ENCODE measurements at regions not wholly inside any gene's neighbourhood (a gene's known extent, or its start where the extent isn't known, plus 50 kb on each side); places are given as distances from the start of the nearest gene placed in this dataset.

DNA sequence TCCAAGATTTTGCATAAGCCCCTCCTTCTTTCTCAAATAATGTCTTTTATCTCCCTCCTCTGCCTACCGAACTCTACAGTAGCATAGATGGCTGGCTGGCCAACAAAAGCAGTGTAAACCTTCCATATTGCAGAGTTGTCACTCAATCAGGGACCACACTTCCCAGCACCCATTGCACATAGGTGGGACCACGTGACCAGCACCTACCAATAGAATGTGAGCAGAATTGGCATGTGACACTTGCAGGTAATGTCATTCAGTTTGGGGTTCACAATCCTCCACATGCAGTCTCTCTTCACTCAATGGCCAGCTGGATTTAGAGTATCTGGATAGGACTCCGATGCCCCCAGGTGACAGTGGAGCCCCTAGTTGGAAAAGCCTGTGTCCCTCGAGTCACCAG is 190.3 kb upstream of the CRY1 start:
- no peak for DNase-seq

- no peak for DNase-seq
These were observed 191.3 kb upstream of the CRY1 start for GRCh38 chr12:107284692-107285091.

GRCh38 chr12:107287436-107288413 is 194.4 kb upstream of the CRY1 start:
- DNase-seq = no peak

DNA sequence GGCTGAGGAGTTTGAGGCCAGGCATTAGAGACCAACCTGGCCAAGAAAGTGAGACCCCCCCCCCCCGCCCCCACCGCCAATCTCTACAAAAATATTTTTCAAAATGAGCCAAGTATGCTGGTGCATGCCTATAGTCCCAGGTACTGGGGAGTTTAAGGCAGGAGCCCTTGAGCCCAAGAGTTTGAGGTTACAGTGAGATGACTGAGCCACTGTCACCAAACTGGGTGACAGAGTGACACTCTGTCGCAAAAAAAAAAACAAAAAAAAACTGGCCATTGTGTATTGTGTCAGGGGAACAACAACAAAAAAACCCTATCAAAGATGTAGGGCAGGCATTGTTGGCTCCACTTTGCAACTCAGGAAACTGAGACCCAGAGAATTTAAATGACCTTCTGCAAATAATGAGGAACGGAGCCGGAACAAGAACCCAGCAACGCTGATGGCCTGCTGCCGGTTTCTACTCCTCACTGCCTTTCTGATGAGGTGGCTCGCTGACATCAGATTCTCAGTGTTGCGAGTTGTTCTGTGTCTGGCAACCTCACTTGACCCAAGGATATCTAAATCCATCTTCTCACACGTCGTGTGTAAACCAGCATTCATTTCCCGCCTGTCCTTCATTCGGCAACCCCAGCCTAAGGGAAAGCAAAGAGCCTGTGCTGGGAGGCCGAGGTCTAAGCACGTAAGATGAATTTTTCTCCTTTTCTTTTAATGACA is 195.2 kb upstream of the CRY1 start:
- no peak for DNase-seq

- DNase-seq = no peak
These were observed 197.7 kb upstream of the CRY1 start for GRCh38 chr12:107291018-107291417.

- DNase-seq = no peak
These were observed 203.3 kb upstream of the CRY1 start for GRCh38 chr12:107296681-107297089.

- DNase-seq = no peak
These were observed 209.4 kb upstream of the CRY1 start for GRCh38 chr12:107302649-107303341.

DNA sequence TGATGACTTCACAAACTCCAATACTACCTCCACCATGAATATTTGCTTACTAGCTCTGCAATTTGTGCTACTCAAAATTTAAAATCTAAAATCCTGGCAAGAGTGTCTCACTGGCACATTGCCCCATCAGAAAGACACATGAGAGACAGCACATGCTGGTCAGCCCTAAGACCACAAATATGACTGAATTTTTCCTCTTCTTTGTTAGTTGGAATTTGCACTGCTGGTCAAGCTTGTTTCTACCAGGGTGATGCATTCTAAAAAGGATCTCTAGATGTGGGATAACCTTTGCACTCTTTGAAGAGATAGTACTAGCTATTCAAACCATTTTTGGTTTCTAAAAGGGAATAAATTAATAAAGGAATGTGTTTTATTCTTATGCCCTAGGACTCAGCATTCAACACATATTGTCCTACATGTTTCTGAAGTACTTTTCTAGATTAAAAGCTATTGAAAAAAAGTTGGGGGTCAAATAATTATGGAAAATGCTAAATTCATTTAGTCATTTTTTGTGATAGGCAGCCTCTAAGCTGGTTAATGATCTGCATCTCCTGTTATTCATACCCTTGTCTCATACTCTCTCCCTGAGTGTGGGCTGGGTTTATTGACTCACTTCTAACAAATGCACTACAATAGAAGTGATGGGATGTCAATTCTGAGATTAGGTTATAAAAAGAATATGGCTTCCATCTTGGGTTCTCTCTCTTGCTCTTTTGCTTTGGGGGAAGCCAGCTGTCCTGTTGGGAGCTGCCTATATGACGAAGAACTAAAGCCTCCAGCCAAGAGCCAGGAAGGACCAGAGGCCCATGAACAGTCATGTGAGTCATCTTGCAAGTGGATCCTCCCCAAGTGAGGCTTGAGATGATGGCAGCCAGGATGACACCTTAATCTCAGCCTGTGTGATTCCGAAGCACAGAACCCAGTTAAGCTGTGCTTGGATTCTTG is 211.5 kb upstream of the CRY1 start:
- no peak for DNase-seq

- DNase-seq = no peak
These were observed 212.9 kb upstream of the CRY1 start for GRCh38 chr12:107306141-107306659.

GRCh38 chr12:107308310-107308709 is 215.0 kb upstream of the CRY1 start:
- DNase-seq = no peak

DNA sequence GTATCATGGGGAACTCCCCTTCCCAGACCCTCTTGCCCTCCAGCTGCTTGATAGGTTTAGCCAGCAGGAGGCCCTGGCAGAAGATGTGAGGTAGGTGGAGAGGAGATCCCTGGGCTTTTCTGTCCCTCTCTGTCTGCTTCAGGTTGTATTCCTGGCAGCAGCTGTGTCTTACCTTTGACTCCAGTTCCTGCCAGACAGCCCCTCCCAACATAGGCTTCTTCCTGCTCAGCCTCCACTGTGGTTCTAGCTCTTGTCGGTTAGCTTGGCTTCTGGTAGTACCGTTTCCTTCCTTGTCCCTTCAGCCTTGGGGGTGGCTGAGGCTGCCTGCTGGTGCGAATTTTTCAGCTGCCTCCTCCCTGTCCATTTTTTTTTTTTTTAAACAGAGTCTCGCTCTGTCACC is 215.7 kb upstream of the CRY1 start:
- DNase-seq = no peak

DNA sequence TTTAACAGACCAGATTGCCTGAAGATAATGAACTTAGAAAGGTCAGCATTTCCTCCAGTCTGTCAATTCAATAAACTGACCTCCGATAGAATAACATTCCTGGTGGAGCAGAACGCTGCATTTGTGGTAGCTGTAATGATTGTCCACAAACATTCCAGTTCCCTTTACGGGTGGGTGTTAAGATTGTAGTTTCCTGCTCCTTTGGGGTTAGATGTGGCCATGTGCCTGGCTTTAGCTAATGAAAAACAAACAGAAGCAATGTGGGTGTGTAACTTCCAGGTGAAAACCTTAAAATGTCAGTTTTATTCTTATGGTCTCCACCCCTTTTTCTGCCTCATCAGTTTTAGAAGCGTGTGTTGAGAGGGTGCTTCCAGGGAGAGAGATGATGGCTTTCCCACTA is 217.3 kb upstream of the CRY1 start:
- no peak for DNase-seq

DNA sequence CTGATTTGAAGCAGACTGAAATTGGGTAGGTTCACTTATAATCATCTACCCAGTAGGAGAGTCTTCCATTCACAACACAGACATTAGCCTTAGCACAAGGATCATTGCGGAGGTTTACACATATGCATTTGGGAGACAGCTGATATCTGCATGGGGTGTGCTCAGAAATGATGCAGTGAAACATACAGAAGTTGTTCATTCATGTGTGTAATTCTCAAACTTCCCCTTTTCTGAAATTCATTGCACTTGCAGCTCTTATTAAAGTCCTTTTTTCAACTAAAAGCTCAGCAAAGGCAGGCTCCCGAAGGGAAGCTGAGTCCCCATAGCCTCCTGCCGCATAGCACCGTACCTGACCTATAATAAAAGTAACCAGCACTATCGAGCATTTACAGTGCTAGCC is 218.3 kb upstream of the CRY1 start:
- no peak for DNase-seq

DNA sequence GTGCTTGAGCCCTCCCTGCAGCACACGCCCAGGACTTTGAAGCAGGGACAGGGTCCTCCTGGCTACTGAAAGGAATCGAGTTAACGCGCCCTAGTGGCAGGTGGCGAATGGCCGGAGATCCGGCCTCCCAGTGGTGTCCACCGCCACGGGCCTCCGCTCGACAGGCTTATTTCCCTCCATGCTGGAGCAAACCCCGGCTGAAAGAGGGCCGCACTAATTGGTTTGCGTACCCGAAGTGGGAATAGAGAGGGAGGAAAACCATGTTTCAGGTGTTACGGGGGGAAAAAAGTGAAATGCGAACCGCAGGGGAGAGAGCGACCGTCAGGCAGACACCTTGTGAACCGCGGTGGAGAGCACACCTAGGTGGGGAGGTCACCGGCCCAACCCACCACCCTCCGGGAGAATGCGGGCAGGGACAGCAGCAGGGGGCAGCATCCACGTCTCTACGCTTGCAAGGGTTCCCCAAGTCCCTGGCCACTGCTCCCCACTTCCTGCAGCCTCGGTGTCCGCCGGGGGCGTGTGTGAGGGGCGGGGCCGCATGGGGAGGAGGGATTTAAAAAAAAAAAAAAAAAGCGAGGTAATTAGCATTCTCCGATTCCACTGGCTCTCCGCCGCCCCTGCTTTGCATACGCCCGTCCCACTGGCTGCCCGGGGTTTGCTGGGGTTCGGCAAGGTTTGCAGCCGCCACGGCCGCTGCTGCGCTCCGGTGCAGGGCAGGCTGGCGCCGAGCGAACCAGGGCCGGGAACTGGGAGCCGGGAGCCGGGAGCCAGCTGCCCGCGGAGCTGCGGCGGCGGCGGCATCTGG is 224.6 kb upstream of the CRY1 start:
- peak; percentile 78 to 84 for DNase-seq

DNA sequence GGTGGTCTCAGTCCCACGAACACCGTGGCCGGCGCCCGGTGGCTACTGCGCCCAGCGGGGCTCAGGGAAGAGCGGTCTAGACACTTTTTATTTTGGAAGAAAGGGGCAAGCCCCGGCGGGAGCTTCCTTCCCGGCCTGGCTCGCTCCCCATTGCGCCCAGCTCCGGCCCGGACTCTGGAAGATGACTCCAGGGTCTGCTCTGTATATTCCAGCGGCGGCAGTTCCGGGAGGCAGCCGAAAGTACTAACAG is 225.1 kb upstream of the CRY1 start:
- DNase-seq = peak in 1 of 2 donors; percentile 10

DNA sequence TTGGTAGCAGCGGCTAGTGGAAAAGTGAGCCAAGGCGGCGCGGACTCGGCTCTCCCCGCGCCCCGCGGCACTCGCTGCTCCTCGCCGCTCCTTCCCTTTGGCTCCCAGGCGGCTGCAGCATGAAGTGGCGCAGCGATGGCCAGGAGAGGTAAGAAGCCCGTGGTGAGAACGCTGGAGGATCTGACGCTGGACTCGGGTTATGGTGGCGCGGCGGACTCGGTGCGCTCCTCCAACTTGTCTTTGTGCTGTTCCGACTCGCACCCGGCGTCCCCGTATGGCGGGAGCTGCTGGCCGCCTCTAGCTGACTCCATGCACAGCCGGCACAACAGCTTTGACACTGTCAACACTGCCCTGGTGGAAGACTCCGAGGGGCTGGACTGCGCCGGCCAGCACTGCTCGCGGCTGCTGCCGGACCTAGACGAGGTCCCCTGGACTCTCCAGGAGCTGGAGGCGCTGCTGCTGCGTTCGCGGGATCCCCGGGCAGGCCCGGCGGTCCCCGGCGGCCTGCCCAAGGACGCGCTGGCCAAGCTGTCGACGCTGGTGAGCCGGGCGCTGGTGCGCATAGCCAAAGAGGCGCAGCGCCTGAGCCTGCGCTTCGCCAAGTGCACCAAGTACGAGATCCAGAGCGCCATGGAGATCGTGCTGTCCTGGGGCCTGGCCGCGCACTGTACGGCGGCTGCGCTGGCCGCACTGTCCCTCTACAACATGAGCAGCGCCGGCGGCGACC is 225.6 kb upstream of the CRY1 start:
- peak; percentile 11 to 20 for DNase-seq

DNA sequence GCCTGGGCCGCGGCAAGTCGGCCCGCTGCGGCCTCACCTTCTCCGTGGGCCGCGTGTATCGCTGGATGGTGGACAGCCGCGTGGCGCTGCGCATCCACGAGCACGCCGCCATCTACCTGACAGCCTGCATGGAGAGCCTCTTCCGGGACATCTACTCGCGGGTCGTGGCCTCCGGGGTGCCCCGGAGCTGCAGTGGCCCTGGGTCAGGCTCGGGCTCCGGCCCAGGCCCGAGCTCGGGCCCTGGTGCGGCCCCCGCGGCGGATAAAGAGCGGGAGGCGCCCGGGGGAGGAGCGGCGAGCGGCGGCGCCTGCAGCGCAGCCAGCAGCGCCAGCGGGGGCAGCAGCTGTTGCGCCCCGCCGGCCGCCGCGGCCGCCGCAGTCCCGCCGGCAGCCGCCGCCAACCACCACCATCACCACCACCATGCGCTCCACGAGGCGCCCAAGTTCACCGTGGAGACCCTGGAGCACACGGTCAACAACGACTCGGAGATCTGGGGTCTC is 226.2 kb upstream of the CRY1 start:
- DNase-seq = peak; percentile 18 to 23

DNA sequence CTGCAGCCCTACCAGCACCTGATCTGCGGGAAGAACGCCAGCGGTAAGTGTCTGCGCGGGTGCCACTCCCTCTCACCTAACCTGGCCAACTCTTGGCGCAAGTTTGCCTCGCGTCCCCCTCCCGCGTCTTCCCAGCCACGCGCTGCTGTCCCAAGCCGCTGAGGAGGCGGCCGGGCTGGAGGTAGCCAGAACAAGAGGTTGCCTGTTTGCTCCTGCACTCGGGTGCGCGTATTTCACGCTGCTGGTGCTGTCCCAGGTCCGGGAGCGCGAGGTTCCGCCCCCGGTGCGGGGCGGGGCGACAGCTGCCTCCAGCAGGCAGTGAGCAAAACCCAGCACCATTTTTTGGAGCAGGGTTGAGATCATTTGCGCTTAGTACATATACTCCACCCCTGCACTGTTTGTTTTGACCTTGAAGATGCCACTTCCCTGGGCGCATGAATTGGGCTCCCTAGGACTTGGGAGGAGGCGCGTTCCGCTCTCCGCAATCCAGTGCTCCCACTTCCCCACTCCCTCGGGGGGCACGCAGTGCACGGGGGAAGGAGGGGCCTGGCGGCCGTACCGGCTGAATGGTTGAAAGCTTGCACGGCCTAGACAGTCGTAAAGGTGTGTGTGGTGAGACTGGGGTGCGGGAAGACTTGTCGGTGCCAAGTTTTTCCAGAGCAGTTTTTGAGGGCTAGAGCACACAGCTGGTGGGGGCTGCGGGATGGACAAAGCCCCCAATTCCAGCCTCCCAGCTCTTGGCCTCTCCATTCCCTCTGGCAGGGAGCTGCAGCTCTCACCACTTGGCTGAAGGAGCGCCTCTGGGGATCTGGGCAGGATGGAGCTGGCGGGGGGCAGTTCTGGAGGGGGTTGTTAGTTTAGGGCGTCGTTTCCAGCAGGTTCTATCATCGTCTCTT is 226.9 kb upstream of the CRY1 start:
- peak; percentile 78 to 79 for DNase-seq

DNA sequence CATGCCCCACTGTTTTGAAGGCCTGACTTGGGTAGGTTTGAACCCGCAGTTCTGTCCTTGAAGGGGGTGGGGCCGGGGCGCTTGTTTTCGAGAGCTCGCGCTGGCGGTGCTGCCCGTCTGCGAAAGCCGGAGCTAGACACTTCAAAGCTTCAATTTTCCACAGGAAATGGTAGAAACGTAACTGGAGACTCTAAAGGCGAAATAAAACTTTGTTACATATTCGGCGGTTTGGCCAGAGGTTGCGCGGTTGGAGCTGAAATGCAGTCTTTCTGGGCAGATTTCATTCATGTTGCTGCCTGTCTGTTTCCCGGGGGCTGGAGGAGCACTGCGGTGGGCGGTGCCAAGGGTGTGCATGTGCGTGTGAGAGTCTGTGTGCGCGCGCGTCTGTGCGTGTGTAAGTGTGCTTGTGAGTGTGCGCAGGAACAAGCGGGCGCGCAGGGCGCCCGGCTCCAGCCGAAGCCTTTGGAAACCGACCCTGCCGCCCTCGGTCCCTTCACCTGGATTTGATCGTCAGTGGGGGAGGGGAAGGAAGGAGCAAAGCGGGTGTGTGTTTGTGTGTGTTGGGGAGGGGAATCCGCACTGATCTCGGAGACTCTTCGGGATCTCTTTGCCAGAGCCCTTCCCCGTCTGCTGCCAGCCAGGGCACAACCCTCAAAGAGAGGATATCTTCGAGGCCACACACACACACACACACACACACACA is 227.7 kb upstream of the CRY1 start:
- DNase-seq = peak; percentile 70 to 71

Measured in activated CD4-positive, alpha-beta T cell treated with anti-CD3 and anti-CD28 coated beads for 4 hours (primary cell).